Vagina (tissue), 2 donors: ENCODE measurements at regions not wholly inside any gene's neighbourhood (a gene's known extent, or its start where the extent isn't known, plus 50 kb on each side); places are given as distances from the start of the nearest gene placed in this dataset.

Experiments
- DNase-seq, 2 donors: peaks; one replicate each; pipeline ENCODE4 v3.0.0-alpha.2; 2017; ENCODE audit errors: extremely low spot score in 2 of 2
- H3K27ac ChIP-seq: fragments of 200-600 bp; sonication (generic); one replicate; pipeline ENCODE4 v1.5.1; 2019
- H3K27me3 ChIP-seq: fragments of 200-600 bp; sonication (generic); one replicate; pipeline ENCODE4 v1.5.1; 2019
- H3K36me3 ChIP-seq, 2 donors: fragments of 200-600 bp; sonication (generic); one replicate each; pipeline ENCODE4 v1.5.1; 2017 to 2019
- H3K4me1 ChIP-seq: fragments of 200-600 bp; sonication (generic); one replicate; pipeline ENCODE4 v1.5.1; 2019
- H3K4me3 ChIP-seq, 2 donors: fragments of 200-600 bp; sonication (generic); 1 replicate in 1 of 2; 2 replicates in 1 of 2; pipeline ENCODE4 v1.5.1; 2016 to 2019
- H3K9me3 ChIP-seq: fragments of 200-600 bp; sonication (generic); one replicate; pipeline ENCODE4 v1.5.1; 2019
- POLR2A ChIP-seq, 2 donors: fragments of 450-650 bp; IDR thresholded peaks; one replicate each; pipeline ENCODE4 v1.6.1; 2017; ENCODE audit warnings: antibody characterized with exemption in 2 of 2, mild to moderate bottlenecking in 2 of 2, moderate library complexity in 2 of 2
- POLR2AphosphoS5 ChIP-seq, 2 donors: sonication (generic); formaldehyde crosslinking; IDR thresholded peaks; one replicate each; pipeline ENCODE4 v1.9.0; 2017; ENCODE audit warnings: antibody characterized with exemption in 2 of 2, mild to moderate bottlenecking in 2 of 2, low read depth in 1 of 2; ENCODE audit not compliant: insufficient read depth in 1 of 2
- intact Hi-C: fragments of 100-400 bp; cut with DNase I; formaldehyde crosslinking; loops from one replicate; pipeline ENCODE4 v1.15.1; 2023
- TF ChIP-seq, protein P1 (sequence below), 3 experiments: fragments of 450-650 bp in 2 of 3; fragments of 200-600 bp in 1 of 3; sonication (generic) in 1 of 3; IDR thresholded peaks; one replicate each; pipeline ENCODE4 v1.5.1; 2017 to 2019; ENCODE audit warnings: antibody characterized with exemption in 3 of 3, mild to moderate bottlenecking in 2 of 3, moderate library complexity in 2 of 3

DNA sequence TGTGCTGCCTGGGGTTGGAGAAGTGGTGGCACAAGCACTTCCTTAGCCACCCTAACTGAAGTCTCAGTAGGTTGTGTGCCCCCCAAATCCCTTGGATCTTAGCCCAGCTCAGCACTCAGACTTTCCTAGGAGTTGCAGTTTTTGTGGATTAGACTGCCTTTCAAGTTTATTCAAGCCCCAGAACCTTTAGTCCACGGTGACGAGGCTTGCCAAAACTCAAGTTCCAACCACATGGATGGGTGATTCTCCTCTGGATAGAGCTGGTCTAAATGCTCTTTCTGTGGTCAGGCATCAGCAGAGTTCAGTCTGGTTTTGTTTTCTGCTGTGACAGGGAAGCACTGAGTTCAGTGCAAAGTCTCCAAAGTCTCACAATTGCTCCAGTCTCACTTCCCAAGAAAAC, 2858.7 kb downstream of the PCDH9 start:
- no peak overlapping the region for H3K4me3 ChIP-seq
- no peaks in the 10 kb centered on the region for H3K9me3 ChIP-seq
- DNase-seq = no peak
- intact Hi-C loops = no loop called here
- TF ChIP-seq, protein P1, sequence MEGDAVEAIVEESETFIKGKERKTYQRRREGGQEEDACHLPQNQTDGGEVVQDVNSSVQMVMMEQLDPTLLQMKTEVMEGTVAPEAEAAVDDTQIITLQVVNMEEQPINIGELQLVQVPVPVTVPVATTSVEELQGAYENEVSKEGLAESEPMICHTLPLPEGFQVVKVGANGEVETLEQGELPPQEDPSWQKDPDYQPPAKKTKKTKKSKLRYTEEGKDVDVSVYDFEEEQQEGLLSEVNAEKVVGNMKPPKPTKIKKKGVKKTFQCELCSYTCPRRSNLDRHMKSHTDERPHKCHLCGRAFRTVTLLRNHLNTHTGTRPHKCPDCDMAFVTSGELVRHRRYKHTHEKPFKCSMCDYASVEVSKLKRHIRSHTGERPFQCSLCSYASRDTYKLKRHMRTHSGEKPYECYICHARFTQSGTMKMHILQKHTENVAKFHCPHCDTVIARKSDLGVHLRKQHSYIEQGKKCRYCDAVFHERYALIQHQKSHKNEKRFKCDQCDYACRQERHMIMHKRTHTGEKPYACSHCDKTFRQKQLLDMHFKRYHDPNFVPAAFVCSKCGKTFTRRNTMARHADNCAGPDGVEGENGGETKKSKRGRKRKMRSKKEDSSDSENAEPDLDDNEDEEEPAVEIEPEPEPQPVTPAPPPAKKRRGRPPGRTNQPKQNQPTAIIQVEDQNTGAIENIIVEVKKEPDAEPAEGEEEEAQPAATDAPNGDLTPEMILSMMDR (IDR thresholded peaks at IDR 0.05) = no peak
- TF ChIP-seq POLR2A (IDR thresholded peaks at IDR 0.05) = no peak
- TF ChIP-seq POLR2AphosphoS5 (IDR thresholded peaks at IDR 0.05; ENCODE audit: insufficient read depth in 1 of 2, low read depth in 1 of 2) = no peak
- H3K27me3 ChIP-seq = no peaks in the 10 kb centered on the region
- H3K36me3 ChIP-seq = no peaks in the 10 kb centered on the region
- no peaks in the 10 kb centered on the region for H3K4me1 ChIP-seq
- no peak overlapping the region for H3K27ac ChIP-seq

DNA sequence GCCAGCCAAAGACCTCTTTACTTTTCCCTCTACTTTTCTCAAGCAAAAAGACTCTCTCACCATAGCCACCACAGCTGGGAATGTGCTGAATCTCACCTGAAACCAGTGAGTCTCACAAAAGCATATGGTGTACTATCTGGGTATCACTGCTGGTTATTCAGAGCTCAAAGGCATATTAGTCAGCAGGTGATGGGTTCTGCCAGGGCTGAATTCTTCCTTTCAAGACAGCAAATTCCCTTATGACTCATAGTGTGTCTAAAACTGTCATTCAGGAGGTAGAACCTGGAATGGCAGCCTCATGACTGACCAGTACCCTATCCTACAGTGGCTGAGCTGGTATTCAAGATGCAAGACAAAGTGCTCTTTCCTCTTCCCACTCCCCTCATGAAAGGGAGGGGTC, 2859.1 kb downstream of the PCDH9 start:
- no peaks in the 10 kb centered on the region for H3K27me3 ChIP-seq
- no peaks in the 10 kb centered on the region for H3K4me1 ChIP-seq
- intact Hi-C loops = no loop called here
- no peak overlapping the region for H3K4me3 ChIP-seq
- no peak overlapping the region for H3K27ac ChIP-seq
- DNase-seq = no peak
- no peaks in the 10 kb centered on the region for H3K9me3 ChIP-seq
- TF ChIP-seq, protein P1 (IDR thresholded peaks at IDR 0.05) = no peak
- TF ChIP-seq POLR2A (IDR thresholded peaks at IDR 0.05) = no peak
- no peak for TF ChIP-seq POLR2AphosphoS5 (IDR thresholded peaks at IDR 0.05; ENCODE audit: insufficient read depth in 1 of 2, low read depth in 1 of 2)
- no peaks in the 10 kb centered on the region for H3K36me3 ChIP-seq

DNA sequence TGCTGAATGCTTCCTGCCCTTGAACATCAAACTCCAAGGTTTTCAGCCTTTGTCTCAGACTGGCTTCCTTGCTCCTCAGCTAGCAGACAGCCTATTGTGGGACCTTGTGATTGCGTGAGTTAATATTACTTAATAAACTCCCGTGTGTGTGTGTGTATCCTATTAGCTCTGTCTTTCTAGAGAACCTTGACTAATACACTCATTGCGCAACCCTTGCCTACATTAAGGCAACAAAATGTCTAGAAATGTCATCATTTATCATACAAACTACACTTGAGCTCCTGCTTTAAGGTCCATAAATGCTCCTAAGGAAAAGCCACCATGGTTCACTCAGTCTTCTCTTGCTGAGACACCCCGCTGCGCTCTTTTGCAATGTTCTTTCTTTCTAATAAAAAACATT, 2861.0 kb downstream of the PCDH9 start:
- H3K27me3 ChIP-seq = no peaks in the 10 kb centered on the region
- no peaks in the 10 kb centered on the region for H3K4me1 ChIP-seq
- H3K36me3 ChIP-seq = no peaks in the 10 kb centered on the region
- DNase-seq = no peak
- intact Hi-C loops = no loop called here
- no peak for TF ChIP-seq POLR2AphosphoS5 (IDR thresholded peaks at IDR 0.05; ENCODE audit: insufficient read depth in 1 of 2, low read depth in 1 of 2)
- TF ChIP-seq, protein P1 (IDR thresholded peaks at IDR 0.05) = no peak
- TF ChIP-seq POLR2A (IDR thresholded peaks at IDR 0.05) = no peak
- no peaks in the 10 kb centered on the region for H3K9me3 ChIP-seq
- no peak overlapping the region for H3K4me3 ChIP-seq
- no peak overlapping the region for H3K27ac ChIP-seq

DNA sequence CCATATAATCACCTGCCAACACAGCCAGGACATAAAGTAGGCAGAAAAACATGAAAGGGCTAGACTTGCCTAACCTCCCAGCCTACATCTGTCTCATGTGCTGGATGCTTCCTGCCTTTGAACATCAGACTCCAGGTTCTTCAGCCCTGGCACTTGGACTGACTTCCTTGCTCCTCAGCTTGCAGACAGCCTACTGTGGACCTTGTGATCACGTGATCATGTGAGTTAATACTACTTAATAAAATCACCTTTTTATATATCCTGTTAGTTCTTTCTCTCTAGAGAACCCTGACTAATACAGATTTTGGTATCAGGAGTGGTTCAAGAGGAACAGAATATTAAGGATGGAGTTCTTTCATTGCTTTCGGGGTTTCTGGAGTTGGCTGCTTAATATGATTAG, 2867.6 kb downstream of the PCDH9 start:
- Histone ChIP-seq H3K4me3 (no peak overlapping the region), H3K4me1 (no peaks in the 10 kb centered on the region), H3K27ac (no peak overlapping the region), H3K27me3 (no peaks in the 10 kb centered on the region), H3K9me3 (no peaks in the 10 kb centered on the region), H3K36me3 (no peaks in the 10 kb centered on the region)
- intact Hi-C loops = no loop called here
- DNase-seq = no peak
- TF ChIP-seq POLR2AphosphoS5 (IDR thresholded peaks at IDR 0.05; ENCODE audit: insufficient read depth in 1 of 2, low read depth in 1 of 2) = no peak
- TF ChIP-seq, protein P1 (IDR thresholded peaks at IDR 0.05) = no peak
- no peak for TF ChIP-seq POLR2A (IDR thresholded peaks at IDR 0.05)

DNA sequence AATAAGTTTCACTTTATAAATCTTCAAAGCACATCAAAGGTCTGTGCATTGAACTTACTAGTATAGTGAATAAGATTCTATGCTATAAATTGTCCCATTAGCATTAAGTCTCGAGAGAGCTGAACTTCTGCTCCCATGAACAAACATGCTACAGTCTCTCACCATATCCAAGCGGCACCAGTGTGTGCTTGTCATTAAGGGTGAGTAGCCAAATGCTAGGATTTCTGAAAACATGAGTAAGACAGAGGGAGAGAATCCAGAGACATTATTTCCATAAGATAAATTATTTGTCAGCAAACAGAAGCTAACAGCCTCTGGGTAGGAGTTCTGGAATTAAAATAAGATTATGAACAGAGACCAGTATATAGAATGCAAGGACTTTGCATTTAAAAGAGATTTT, 2882.5 kb downstream of the PCDH9 start:
- Histone ChIP-seq H3K27me3 (no peaks in the 10 kb centered on the region), H3K4me1 (no peaks in the 10 kb centered on the region), H3K27ac (no peak overlapping the region), H3K4me3 (no peak overlapping the region), H3K36me3 (no peaks in the 10 kb centered on the region), H3K9me3 (no peaks in the 10 kb centered on the region)
- TF ChIP-seq, protein P1 (IDR thresholded peaks at IDR 0.05) = no peak
- TF ChIP-seq POLR2A (IDR thresholded peaks at IDR 0.05) = no peak
- no peak for TF ChIP-seq POLR2AphosphoS5 (IDR thresholded peaks at IDR 0.05; ENCODE audit: insufficient read depth in 1 of 2, low read depth in 1 of 2)
- no peak for DNase-seq
- intact Hi-C loops = no loop called here
